ENCODE measurements at regions not wholly inside any gene's neighbourhood (a gene's known extent, or its start where the extent isn't known, plus 50 kb on each side); places are given as distances from the start of the nearest gene placed in this dataset.

GRCh38 chr2:238699307-238700116 is 148.4 kb upstream of the TWIST2 start:
- TF ChIP-seq GATA2 (IDR thresholded peaks at IDR 0.05; ENCODE audit: low read depth, low read length) (no peak), GATA3 (IDR thresholded peaks at IDR 0.05; ENCODE audit: low read depth, low read length) (no peak)

All from SH-SY5Y (cell line).